HG03108 (cell line): ENCODE measurements at regions not wholly inside any gene's neighbourhood (a gene's known extent, or its start where the extent isn't known, plus 50 kb on each side); places are given as distances from the start of the nearest gene placed in this dataset.

Experiments used
- ATAC-seq: cut with Tn5 transposase; IDR thresholded peaks from one replicate; pipeline ENCODE4 v1.9.1; 2021; ENCODE audit warnings: moderate library complexity; ENCODE audit not compliant: unreplicated experiment

GRCh38 chr4:11194431-11194830, 234.3 kb downstream of the HS3ST1 start:
- no peak for ATAC-seq

- no peak for ATAC-seq
Measured at GRCh38 chr4:11189756-11190155, 238.9 kb downstream of the HS3ST1 start.

DNA sequence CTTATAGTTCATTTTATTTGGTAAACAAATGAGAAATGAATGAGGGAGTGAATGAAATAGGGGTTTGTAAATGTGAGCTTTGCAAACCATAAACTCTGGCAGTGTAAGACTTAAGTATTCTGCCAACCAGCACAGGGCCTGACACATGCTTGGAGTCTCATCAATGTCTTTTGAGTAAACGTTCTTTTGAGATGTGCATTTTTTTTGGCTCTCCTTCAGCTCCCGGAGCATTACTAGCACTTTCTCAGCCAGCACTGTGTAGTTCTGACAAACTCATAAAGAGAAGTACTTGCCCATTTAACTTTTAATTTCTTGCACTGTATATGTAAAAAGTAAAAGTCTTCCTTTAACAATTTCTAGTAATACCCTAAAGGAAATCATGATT, 245.3 kb downstream of the HS3ST1 start:
- ATAC-seq: no peak

GRCh38 chr4:11182586-11183355, 245.9 kb downstream of the HS3ST1 start:
- no peak for ATAC-seq

DNA sequence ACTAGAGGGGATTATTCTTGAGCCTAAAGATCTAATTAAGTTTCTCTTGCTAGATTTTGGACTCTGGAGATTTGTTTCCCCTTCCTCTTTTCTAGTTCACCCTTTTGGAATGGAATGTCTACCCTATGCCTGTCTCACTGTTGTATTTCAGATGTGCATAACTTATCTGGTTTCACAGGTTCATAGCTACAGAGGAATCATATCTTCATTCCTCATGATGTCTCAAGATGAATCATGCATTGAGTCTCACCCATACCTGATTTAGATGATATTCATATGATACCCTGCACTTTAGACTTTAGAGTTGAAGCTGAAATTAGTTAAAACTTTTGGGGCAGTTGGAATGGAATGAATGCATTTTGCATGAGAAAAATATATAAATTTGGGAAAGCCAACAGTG, 246.7 kb downstream of the HS3ST1 start:
- no peak for ATAC-seq

- ATAC-seq: no peak
Measured at GRCh38 chr4:11179796-11180195, 248.9 kb downstream of the HS3ST1 start.

GRCh38 chr4:11178433-11178832, 250.3 kb downstream of the HS3ST1 start:
- no peak for ATAC-seq

- no peak for ATAC-seq
Measured at GRCh38 chr4:11175374-11175773, 253.3 kb downstream of the HS3ST1 start.

- no peak for ATAC-seq
Measured at GRCh38 chr4:11166606-11167005, 262.1 kb downstream of the HS3ST1 start.

DNA sequence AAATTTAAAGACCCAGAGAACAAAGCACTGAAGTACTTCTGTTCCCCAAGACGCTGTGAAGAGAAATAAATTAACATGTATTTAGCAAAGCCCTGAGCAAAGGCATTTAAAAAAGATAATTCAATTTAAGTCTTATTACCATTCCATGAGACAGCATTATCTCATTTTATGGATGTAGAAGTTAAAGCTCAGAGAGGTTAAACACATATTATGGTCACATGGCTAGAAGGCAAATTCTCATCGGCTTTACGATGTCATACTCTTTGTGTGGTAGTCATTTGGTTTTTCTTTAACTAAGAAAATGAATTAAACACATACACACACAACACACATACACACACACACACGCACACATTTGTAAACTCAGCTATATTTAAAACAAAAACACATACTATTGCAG, 262.7 kb downstream of the HS3ST1 start:
- no peak for ATAC-seq

GRCh38 chr4:11165052-11165451, 263.6 kb downstream of the HS3ST1 start:
- no peak for ATAC-seq

DNA sequence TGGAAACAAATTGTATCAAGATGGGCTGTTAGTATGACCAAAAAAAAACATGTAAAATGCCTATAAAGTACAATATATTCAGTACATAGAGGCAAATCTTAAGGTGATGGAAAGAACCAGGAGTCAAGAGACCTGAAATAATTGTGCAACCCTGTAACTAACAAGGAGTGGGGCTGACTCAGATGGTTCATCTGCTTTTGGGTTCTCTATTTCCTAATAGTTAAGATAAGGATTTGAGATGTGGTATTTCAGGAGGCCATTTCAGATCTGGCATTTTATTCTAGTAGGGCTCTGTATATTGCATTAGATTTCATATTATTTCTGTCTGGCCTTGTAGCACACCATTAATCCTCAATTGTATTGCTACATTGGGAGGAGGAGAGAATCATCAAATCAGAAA, 268.4 kb downstream of the HS3ST1 start:
- no peak for ATAC-seq

GRCh38 chr4:11158971-11159370, 269.7 kb downstream of the HS3ST1 start:
- ATAC-seq: no peak

DNA sequence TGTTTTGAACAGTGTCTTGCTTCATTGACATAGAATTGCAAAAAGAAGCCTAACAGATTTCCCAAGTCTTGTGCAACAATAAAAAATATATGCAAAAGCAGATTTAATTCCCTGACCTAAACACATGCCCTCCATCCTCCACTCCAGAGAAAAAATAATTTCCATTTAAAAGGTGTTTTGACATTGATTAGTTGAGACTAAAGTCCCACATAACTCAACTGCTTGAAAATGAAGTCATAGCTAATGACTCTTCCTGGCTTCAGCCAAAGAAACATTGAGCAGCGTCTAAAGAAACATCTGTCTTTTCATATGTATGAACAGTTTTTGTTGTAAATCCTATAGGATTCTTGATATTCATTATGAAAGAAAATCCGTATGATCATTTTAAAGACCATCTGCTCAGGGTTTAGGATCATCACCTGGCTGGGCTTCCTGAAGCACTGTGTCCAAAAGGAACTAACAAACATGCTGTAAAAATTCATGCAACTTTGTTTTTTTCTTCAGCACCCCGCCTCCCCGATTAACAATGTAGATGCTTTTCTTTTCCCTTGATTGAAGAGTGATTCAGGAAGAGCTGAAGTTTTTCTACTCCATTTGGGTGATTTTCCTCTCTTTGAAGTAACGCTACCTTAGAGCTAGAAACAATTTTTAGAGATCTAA, 273.4 kb downstream of the HS3ST1 start:
- ATAC-seq: no peak

- no peak for ATAC-seq
Measured at GRCh38 chr4:11153171-11153750, 275.4 kb downstream of the HS3ST1 start.

GRCh38 chr4:11152684-11153083, 276.0 kb downstream of the HS3ST1 start:
- ATAC-seq: no peak

DNA sequence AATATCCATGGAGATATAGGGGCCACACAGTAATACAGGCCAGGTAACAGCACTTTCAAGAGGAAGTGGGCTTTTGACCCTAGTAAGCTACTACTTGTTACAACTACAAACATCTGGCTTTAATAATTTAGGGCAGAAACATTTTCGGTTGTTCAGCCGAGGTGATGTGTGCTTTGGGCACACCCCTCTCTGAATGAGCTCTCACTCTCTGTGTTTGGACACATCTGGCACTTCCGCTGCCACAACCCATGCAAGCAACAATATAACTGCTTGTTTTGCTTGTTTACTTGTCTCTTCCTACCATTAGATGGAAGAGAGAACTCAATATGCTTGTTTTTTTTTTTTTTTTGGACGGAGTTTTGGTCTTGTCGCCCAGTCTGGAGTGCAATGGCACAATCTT, 277.2 kb downstream of the HS3ST1 start:
- ATAC-seq: no peak

DNA sequence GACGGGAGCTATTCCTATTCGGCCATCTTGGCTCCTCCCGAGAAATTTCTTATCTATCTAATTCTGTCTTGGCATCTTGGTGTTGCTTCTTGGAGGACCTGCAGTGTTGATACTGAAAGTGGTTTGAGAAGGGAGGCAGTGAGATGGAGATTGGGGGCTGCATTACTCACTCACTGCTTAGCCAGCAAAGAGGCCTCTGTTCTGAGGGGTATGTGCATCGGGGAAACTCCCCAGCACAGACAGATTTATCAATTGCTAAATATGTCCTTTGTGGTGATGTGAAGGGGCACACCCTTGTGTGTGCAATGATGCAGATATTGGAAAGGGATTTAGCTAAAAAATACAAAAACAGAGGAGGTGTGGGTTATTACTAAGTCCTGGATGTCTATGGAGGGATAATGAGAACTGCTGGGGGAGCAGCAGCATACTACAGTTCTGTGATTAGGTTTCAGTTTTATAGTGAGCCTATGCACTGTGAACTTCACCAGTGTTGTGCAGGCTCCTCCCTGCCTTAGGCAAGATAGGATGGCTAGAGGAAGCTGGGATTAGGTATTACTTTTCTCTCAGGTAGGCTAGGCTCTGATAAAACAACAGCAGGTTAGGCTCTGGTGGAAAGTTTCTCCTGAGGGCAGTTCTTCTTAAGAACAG, 279.0 kb downstream of the HS3ST1 start:
- no peak for ATAC-seq

DNA sequence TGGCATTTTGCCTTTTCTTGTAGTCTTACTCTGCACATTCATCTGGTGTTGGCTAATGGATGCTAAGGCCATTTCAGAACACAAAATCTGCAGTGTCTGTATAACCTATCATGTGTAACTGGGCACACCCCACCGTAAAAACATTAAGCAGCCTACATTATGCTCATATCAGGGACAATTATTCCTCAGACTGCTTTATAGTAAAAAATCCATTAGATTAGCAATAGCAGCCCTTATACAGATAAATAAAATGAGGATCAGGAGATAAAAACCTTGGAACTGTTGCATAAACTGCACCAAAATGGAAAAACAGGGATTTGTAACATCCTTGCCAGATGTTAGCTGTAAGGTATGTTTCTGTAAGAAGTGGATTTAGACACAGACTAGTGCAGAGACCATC, 288.8 kb downstream of the HS3ST1 start:
- ATAC-seq: no peak

DNA sequence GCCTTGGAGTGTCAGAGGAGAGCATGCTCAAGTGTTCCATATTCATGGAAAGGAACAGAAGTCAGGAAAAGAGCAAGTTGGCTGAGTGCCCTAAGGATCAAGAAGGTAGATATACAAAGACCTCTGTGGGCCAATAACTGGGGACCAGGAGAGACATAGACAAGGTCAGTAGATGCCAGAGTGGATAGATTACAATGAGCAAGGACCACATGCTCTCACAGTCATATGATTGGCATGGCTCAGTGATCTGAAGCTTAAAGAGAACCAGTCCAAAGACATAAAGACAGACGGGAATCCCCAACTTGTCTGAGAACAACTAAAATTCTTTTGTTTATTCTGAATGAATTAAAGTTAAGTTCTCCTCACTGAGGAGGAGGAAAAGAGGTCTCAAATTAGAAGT, 289.7 kb downstream of the HS3ST1 start:
- no peak for ATAC-seq

DNA sequence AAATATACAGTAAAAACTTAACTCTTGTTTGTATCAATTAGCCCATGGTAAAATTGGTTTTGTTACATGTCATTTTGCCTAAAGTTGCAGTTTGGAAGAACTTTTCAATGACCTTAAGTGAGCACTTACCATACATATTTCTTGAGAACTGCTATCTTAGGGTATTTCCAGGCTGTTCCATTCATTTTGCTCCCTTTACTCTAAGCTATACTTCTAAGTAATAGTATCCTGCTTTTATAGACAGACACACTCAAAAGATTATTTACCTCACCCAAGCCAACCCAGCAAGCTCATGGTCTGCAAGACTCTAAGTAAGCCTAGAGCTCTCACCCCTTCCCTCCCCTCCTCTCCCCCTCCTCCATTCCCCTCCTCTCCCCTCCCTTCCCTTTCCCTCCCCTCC, 294.0 kb downstream of the HS3ST1 start:
- ATAC-seq: no peak

DNA sequence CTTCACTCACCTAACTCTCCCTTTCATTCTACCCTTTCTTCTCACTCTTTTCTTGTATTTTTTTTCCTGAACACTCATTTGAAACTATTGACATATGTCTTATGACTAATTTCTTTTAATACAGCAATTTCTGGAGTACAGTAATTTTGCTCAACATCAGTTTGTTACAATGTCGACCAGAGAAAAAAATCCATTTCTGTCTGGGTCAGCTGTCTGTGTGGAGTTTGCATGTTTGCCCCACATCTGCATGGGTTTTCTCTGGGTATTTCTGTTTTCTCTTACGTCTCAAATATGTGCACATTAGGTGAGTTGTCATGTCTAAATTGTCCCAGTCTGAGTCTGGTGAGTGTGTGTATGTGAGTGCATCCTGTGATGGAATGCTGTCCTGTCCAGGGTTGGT, 294.8 kb downstream of the HS3ST1 start:
- ATAC-seq: no peak
